Ovary (tissue), 3 donors: ENCODE measurements at regions not wholly inside any gene's neighbourhood (a gene's known extent, or its start where the extent isn't known, plus 50 kb on each side); places are given as distances from the start of the nearest gene placed in this dataset.

Experiments used
- EP300 ChIP-seq: sonication (generic); formaldehyde crosslinking; IDR thresholded peaks from one replicate; pipeline ENCODE4 v1.6.1; 2017; ENCODE audit warnings: antibody characterized with exemption
- POLR2A ChIP-seq: fragments of 450-650 bp; IDR thresholded peaks from one replicate; pipeline ENCODE4 v1.6.1; 2017; ENCODE audit warnings: antibody characterized with exemption, mild to moderate bottlenecking, moderate library complexity
- TF ChIP-seq, protein P1 (sequence below), 3 donors: fragments of 450-650 bp in 2 of 3; fragments of 200-600 bp in 1 of 3; IDR thresholded peaks; one replicate each; pipeline versions ENCODE4 v1.5.1 to v1.8.0; 2016 to 2022; ENCODE audit warnings: antibody characterized with exemption in 3 of 3, mild to moderate bottlenecking in 1 of 3
- donor health status: DM: no; HTN: no; CAD: no.

DNA sequence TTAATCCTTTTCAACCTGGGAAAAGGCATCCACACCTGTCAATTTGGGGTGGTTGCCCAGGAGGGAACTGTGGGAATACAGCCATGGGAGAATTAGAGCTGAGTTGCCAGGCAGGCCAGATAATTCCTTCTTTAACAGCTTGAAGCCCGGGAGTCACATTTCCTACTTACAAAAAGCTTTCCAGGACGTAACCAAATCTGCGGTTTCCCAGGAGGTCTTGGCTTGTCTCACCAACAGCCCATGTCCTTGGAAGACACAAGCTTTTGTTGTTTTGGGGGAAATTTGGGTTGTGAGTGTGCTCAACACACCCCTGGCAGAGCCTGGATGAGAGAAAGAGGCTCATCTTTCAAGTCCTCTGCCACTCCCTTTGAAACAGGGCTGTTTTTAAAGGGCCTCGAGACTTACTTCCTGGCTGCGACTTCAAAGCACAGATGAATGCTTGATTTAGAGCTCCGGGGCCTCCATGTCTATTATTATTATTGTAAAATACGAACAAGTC, 465.9 kb upstream of the BTBD3 start:
- TF ChIP-seq POLR2A (no peak), EP300 (no peak)
- TF ChIP-seq, protein P1, sequence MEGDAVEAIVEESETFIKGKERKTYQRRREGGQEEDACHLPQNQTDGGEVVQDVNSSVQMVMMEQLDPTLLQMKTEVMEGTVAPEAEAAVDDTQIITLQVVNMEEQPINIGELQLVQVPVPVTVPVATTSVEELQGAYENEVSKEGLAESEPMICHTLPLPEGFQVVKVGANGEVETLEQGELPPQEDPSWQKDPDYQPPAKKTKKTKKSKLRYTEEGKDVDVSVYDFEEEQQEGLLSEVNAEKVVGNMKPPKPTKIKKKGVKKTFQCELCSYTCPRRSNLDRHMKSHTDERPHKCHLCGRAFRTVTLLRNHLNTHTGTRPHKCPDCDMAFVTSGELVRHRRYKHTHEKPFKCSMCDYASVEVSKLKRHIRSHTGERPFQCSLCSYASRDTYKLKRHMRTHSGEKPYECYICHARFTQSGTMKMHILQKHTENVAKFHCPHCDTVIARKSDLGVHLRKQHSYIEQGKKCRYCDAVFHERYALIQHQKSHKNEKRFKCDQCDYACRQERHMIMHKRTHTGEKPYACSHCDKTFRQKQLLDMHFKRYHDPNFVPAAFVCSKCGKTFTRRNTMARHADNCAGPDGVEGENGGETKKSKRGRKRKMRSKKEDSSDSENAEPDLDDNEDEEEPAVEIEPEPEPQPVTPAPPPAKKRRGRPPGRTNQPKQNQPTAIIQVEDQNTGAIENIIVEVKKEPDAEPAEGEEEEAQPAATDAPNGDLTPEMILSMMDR (IDR thresholded peaks at IDR 0.05) = no peak
